ENCODE measurements at regions not wholly inside any gene's neighbourhood (a gene's known extent, or its start where the extent isn't known, plus 50 kb on each side); places are given as distances from the start of the nearest gene placed in this dataset.

DNA sequence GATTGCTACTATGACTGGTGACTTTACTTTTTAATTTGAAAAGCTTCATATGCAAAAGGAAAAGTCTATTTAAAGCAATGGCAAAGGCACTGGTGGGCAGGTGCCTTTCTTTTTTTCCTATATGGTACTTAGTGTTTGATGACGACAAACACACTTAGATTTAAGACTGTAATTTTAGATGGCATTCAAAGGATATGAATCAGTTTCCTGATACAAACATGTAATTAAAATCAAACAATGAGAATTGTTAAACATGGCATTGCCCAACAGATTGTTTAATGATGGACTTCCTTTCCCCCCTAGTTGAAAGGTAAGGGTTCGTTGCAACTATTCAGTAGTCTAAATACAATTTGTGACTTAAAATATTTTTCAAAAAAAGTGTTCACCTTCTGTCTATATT, 106.5 kb upstream of the SEMA3C start:
- H3K36me3 ChIP-seq (replicated peaks in 1 of 2; ENCODE audit: control insufficient read depth in 1 of 2, insufficient read depth in 2 of 2, low read length in 2 of 2), result no peaks in the 10 kb centered on the region
- 20% methylated on average over 2 of the region's 2 CpGs for WGBS (ENCODE audit: low lambda C conversion rate)
- intact Hi-C loops (cut with micrococcal nuclease; ENCODE audit: unreplicated experiment), result no loop called here
- peaks cover 0 to 6% of the 10 kb centered on the region in 2 experiments; a peak in 2 of 5 replicates for H3K27me3 ChIP-seq (ENCODE audit: control insufficient read depth in 1 of 2, insufficient read depth in 2 of 2, low read length in 2 of 2)
- H4K20me1 ChIP-seq (ENCODE audit: insufficient read depth, low read length), result no peaks in the 10 kb centered on the region
- BruUV-seq (replicated peaks), result no TSS peak
- H3K4me1 ChIP-seq (ENCODE audit: insufficient read depth, low read length), result no peaks in the 10 kb centered on the region
- no peak for FAIRE-seq
- no peak overlapping the region for H3K27ac ChIP-seq (ENCODE audit: extremely low read length, insufficient read depth, low read length)
- H3K79me2 ChIP-seq (ENCODE audit: insufficient read depth, low read length), result no peaks in the 10 kb centered on the region
- H3K9ac ChIP-seq (ENCODE audit: insufficient read depth, low read depth, low read length), result no peak overlapping the region
- in situ Hi-C loops (cut with HindIII; ENCODE audit: extremely low pct_ligation_motif_present, low pct_unique_long_range_greater_than_20kb), result no loop called here
- H3K9me3 ChIP-seq (ENCODE audit: low read length), result no peaks in the 10 kb centered on the region
- no peak overlapping the region for H3K4me3 ChIP-seq (replicated peaks in 1 of 3; ENCODE audit: insufficient read depth in 1 of 3, low read depth in 2 of 3, low read length in 3 of 3)
- DNase-seq (ENCODE audit: low spot score), result no peak
- POLR2A ChIA-PET, result no interaction called here
- ATAC-seq, result no peak
- no peak overlapping the region for H2AFZ ChIP-seq (ENCODE audit: low read length)
- CTCF ChIA-PET (ENCODE audit: low intra/inter-chr PET ratio, low total read pairs), result no interaction called here
- H3K4me2 ChIP-seq (ENCODE audit: low read depth, low read length), result no peak overlapping the region
- TF ChIP-seq, protein P1, sequence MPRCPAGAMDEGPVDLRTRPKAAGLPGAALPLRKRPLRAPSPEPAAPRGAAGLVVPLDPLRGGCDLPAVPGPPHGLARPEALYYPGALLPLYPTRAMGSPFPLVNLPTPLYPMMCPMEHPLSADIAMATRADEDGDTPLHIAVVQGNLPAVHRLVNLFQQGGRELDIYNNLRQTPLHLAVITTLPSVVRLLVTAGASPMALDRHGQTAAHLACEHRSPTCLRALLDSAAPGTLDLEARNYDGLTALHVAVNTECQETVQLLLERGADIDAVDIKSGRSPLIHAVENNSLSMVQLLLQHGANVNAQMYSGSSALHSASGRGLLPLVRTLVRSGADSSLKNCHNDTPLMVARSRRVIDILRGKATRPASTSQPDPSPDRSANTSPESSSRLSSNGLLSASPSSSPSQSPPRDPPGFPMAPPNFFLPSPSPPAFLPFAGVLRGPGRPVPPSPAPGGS (CRISPR knock-in tag; IDR thresholded peaks at IDR 0.05), result no peak
- no peak for TF ChIP-seq NFRKB (IDR thresholded peaks at IDR 0.05)
- TF ChIP-seq ERF (CRISPR knock-in tag; IDR thresholded peaks at IDR 0.05), result no peak
- TF ChIP-seq, protein P2, sequence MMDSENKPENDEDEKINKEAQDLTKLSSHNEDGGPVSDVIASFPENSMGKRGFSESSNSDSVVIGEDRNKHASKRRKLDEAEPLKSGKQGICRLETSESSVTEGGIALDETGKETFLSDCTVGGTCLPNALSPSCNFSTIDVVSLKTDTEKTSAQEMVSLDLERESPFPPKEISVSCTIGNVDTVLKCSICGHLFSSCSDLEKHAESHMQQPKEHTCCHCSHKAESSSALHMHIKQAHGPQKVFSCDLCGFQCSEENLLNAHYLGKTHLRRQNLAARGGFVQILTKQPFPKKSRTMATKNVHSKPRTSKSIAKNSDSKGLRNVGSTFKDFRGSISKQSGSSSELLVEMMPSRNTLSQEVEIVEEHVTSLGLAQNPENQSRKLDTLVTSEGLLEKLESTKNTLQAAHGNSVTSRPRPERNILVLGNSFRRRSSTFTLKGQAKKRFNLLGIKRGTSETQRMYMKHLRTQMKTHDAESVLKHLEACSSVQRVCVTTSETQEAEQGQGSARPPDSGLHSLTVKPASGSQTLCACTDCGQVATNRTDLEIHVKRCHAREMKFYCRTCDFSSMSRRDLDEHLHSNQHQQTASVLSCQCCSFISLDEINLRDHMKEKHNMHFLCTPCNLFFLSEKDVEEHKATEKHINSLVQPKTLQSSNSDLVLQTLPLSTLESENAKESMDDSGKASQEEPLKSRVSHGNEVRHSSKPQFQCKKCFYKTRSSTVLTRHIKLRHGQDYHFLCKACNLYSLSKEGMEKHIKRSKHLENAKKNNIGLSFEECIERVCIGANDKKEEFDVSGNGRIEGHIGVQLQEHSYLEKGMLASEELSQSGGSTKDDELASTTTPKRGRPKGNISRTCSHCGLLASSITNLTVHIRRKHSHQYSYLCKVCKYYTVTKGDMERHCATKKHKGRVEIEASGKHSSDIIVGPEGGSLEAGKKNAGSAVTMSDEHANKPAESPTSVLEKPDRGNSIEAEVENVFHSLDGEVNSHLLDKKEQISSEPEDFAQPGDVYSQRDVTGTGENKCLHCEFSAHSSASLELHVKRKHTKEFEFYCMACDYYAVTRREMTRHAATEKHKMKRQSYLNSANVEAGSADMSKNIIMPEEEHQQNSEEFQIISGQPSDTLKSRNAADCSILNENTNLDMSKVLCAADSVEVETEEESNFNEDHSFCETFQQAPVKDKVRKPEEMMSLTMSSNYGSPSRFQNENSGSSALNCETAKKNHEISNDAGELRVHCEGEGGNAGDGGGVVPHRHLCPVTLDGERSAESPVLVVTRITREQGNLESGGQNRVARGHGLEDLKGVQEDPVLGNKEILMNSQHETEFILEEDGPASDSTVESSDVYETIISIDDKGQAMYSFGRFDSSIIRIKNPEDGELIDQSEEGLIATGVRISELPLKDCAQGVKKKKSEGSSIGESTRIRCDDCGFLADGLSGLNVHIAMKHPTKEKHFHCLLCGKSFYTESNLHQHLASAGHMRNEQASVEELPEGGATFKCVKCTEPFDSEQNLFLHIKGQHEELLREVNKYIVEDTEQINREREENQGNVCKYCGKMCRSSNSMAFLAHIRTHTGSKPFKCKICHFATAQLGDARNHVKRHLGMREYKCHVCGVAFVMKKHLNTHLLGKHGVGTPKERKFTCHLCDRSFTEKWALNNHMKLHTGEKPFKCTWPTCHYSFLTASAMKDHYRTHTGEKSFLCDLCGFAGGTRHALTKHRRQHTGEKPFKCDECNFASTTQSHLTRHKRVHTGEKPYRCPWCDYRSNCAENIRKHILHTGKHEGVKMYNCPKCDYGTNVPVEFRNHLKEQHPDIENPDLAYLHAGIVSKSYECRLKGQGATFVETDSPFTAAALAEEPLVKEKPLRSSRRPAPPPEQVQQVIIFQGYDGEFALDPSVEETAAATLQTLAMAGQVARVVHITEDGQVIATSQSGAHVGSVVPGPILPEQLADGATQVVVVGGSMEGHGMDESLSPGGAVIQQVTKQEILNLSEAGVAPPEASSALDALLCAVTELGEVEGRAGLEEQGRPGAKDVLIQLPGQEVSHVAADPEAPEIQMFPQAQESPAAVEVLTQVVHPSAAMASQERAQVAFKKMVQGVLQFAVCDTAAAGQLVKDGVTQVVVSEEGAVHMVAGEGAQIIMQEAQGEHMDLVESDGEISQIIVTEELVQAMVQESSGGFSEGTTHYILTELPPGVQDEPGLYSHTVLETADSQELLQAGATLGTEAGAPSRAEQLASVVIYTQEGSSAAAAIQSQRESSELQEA (CRISPR knock-in tag; IDR thresholded peaks at IDR 0.05; ENCODE audit: not compliant biosample characterization), result no peak
- TF ChIP-seq ZNF501 (CRISPR knock-in tag; IDR thresholded peaks at IDR 0.05), result no peak
- no peak for TF ChIP-seq CBFB (CRISPR knock-in tag; IDR thresholded peaks at IDR 0.05)
- TF ChIP-seq PCBP1 (IDR thresholded peaks at IDR 0.05; ENCODE audit: borderline replicate concordance, low read depth, low read length), result no peak
- TF ChIP-seq, protein P3, sequence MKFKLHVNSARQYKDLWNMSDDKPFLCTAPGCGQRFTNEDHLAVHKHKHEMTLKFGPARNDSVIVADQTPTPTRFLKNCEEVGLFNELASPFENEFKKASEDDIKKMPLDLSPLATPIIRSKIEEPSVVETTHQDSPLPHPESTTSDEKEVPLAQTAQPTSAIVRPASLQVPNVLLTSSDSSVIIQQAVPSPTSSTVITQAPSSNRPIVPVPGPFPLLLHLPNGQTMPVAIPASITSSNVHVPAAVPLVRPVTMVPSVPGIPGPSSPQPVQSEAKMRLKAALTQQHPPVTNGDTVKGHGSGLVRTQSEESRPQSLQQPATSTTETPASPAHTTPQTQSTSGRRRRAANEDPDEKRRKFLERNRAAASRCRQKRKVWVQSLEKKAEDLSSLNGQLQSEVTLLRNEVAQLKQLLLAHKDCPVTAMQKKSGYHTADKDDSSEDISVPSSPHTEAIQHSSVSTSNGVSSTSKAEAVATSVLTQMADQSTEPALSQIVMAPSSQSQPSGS (CRISPR knock-in tag; IDR thresholded peaks at IDR 0.05), result no peak
- no peak for TF ChIP-seq TP53 (CRISPR knock-in tag; conservative IDR thresholded peaks at IDR 0.05)
- TF ChIP-seq, protein P4, sequence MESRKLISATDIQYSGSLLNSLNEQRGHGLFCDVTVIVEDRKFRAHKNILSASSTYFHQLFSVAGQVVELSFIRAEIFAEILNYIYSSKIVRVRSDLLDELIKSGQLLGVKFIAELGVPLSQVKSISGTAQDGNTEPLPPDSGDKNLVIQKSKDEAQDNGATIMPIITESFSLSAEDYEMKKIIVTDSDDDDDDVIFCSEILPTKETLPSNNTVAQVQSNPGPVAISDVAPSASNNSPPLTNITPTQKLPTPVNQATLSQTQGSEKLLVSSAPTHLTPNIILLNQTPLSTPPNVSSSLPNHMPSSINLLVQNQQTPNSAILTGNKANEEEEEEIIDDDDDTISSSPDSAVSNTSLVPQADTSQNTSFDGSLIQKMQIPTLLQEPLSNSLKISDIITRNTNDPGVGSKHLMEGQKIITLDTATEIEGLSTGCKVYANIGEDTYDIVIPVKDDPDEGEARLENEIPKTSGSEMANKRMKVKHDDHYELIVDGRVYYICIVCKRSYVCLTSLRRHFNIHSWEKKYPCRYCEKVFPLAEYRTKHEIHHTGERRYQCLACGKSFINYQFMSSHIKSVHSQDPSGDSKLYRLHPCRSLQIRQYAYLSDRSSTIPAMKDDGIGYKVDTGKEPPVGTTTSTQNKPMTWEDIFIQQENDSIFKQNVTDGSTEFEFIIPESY (CRISPR knock-in tag; IDR thresholded peaks at IDR 0.05), result no peak

All from HepG2 (cell line).